HS-5 (cell line): ENCODE measurements at regions not wholly inside any gene's neighbourhood (a gene's known extent, or its start where the extent isn't known, plus 50 kb on each side); places are given as distances from the start of the nearest gene placed in this dataset.

Experiments used
- DNase-seq: peaks from one replicate; pipeline ENCODE4 v3.0.0-alpha.2; 2012; ENCODE audit warnings: low read depth

DNA sequence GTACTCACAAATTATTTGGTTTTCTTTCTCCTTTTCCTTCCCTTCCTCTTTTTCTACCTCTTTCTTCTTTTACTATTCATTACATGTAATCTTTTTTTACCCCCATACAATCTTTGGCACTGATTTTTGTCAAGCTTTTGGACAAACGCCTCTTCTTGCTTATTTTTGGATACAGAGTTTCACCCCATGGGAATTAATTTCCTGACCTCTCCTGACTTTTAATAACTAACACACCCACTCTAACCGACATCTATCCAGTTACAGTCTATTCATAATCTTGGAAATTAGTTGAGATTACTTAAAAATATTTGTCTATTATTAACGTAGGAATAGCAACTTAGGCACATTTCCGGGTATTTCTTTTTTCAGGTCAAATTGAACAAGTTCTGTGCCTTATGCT, 101.2 kb downstream of the HDGFL1 start:
- DNase-seq, result no peak

DNA sequence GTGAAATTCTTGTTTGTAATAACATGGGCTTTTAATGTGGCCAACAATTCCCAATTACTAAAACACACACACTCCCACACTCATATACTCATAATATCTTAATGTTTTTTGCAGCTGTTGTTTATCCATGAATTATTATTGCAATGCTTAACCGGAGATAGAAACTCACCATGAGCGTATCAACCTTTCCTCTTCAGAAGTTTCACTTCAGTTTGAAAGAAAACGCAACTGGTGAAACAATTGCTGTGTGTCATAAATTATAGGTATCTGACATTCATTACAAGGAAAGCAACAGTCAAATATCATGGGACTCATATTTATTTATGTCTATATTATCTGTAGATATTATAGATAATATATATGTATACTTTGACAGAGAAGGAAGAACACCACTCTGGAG, 104.1 kb downstream of the HDGFL1 start:
- no peak for DNase-seq

DNA sequence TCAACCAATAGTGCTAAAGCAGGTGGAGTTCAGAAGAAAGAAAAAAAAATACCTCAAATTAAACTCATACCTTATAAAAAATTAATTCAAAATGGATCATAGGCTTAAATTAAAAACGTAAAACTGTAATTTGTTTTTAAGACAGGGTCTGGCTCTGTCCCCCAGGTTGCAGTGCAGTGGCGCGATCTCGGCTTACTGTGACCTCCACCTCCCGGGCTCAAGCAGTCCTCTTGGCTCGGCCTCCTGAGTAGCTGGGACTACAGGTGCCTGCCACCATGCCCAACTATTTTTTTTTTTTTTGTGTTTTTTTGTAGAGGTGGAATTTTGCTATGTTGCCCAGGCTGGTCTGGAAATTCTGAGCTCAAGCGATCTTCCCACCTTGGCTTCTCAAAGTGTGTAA, 111.6 kb downstream of the HDGFL1 start:
- DNase-seq, result no peak

DNA sequence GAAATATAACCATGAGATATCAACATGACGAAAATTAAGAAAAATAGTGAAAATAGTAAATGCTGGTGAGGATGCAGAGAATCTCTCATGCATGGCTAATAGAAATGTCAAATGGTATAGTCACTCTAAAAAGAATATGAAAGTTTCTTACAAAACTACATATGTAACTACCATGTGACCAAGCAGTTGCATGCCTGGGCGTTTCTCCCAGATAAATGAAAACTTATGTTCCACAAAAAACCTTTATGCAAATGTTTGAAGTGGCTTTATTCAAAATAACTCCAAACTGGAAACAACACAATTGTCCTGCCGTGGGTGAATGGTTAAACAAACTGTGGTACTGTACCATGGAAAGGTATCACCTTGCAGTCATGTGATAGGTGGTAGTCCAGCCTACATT, 112.4 kb downstream of the HDGFL1 start:
- no peak for DNase-seq

DNA sequence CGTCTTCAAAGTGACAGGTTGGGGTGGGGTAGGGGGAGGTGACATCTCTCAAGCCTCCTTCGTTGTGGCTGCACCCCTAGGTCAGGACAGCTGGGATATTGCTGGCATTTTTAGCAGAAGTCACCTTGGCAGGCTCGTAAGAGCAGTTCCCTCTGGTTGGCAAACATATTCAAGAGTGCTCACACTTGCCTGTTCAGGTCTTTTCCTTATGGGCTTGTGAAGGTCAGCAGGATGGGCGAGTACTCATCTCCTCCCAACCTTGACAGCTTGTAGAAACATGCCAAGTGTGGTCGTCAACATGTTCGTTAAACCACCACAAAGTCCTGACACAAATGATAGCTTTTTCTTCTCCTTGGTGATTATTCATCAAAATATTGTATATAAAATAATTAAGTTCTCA, 113.6 kb downstream of the HDGFL1 start:
- no peak for DNase-seq

DNA sequence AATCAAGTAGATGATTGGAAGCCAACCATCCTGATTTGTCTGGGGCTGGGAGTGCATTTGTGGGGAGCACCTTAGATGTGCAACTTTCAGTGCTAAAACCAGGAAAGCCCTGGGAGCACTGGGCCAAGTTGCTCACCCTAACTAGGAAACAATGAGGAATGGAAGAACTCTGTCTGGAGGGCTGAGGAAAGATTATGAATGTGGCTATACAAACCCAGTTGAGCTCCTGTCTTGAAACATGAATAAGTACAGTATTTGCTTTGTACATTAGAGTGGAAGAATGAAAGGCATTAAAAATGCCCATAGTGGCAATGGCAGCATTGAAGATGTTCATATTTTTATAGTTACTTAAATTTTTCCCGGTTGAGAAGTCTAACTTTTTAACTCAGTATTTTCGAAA, 121.1 kb downstream of the HDGFL1 start:
- DNase-seq, result no peak

DNA sequence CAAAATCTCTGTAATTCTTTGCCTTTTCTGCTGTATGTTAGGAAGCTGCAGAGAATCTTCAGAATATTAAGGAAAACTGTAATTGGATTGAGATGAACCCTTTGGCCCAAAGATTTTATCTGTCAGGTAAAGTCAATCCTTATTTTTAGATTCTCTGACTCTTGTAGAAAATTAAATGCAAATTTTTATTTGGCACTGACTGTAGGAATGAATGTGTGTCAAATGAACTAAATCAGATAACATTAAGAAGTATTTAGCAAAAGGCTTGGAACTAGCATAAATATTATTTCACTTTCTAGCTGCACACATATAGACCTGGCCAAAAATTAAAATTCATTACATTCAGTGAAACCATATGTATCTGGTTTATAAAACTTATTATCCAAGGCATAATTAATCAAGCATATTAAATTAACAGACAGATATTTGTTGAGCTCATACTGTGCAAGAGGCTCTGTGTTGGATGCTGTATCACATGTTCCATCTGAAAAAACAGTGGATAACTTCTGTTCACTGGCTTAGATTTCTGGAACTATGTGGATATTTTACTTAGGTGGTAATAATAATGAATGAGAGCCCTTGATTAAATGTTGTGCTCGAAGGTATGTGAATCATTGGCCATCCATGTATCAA, 124.8 kb downstream of the HDGFL1 start:
- DNase-seq, result no peak

DNA sequence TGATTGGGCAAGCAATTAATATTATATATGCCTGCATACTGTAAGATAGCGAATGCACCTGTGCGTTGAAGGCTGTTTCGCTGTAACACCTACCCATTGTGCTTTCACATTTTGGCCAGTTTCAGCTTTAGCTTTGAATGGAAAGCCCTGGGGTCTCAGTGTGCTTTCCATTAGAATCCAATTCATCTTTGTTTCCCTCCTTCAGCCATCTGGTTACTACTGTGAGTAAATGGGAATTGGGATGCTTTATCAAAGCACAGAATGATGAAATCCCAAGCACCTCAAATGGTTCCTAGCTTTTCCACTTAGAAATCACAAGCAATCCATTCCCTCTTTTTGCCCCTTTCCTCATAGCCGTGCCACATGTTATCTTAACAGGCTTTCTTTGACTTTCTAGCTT, 127.1 kb downstream of the HDGFL1 start:
- no peak for DNase-seq

DNA sequence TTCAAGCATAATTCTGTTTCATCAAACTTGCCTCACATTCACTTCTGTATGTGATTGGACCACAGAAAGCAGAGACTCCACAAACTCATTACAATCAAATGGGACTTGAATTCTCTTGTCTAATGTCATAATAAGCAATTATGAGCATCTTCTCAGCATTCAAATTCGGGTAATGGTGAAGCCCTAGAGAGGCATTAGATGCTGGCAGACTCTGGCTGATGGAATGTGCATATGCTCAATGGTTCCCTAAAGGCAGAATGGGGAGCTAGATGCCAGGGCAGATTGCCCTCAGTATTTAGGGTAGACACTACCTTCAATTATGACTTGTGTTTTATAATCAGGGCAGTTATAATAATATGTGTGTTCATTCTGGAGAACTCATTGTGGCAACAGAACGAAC, 127.9 kb downstream of the HDGFL1 start:
- DNase-seq, result no peak

DNA sequence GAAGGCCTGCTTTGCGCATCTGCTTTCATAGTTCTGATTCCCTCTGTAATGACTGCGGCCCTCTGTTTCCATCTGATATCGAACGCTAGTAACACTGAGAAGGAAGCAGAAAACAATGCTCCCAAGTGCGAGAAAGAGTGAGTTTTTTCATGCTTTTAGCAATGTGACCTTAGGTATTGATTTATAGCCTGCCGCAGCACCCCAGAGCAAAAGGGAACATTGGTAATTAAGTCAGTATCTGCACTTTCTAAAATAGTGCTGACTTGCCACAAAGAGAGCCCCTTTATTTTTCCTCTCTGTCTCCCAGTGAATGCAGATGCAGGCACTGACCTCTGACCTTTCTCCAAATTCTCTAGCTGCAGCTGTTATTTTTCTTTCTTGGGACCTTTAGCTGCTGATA, 129.8 kb downstream of the HDGFL1 start:
- no peak for DNase-seq

DNA sequence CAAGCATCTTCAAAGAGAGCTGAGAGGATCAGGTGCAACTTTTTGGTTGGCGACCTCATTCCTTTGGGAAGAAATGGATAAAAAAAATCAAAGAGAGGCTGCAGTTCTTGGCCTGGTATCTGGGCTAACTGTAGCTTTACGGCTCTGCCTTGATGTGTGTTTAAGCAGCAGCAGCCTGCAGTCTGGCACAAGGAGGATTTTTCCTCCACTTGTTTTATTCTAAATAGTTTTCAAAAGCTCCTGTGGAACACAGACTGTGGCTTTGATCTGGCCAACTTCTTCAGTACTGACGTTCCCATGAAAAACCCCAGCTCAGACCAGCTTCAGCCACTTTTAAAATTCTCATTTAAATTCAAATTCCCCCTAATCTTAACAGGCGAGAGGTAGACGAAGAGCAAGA, 137.3 kb downstream of the HDGFL1 start:
- no peak for DNase-seq

DNA sequence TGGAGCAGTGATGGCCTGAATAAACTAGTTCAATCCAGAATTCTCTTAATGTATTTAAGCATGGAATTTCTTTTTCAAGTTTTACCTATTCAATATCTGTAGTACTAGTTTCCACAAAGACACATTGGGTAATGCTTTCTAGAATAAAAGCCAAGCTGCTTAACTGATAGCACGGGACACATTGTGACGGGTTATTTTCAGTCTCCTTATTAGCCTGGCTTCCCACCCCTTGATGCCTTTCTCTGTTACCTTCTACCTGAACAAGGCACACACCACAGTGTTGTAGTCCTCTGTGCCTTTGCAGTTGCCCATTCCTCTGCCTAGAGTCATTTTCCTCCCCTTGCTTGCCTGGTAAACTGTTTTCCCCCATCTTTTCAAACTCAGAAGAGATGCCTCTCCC, 139.1 kb downstream of the HDGFL1 start:
- no peak for DNase-seq

DNA sequence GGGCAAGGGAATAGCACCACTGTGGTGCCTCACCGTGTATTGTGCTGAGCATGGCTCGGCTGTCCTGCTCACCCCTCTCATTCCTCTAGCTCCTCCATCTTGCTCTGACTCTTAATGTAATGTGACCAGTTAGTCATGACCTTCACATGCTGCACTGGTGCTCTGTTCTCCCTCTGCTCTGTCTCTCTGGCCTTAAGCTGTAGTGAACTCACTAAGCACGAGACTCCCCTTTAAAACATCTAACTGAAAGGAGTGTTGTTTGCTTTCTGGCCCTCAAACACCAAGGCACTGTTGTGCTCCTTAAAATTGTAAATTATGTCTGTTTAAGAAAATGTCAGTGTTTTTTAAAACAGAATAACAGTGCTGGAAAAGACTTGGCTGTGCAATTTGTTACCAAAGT, 140.4 kb downstream of the HDGFL1 start:
- DNase-seq, result no peak

DNA sequence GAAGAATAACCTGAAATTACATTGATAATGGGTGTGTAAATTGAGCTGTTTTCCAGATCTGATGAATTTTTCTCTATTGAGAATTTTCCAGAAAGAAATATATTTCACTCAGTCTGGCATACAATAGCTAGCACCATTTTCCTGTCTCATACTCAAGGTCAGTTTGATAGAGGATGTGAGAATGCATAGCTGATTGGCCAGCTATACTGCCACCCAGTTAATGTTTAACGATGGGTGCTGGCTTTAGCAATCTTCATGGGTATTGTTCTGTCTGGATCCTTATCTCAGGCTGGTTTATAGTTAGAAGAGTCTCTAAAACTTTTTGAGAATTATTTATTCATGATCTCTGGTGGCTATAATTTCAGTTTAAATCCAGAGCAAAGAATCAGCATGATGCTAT, 147.4 kb downstream of the HDGFL1 start:
- no peak for DNase-seq

DNA sequence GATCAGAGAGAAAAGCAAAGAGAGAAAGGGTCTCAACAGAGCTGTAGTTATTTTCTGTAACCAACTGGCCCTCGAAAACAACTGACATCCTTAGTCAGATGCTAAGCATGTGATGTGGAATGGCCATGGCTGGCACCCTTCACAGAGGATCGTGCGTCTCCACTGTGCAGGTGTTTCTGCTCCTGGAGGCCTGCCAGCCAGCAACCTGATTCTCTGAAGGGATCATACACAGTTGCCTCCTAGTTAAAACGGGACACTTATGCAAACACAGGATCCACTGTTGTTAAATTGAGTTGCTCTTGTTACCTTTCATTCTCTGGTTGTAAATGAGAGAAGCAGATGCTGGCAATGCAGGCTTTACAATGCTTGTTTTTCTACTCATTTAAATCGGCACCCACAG, 148.5 kb downstream of the HDGFL1 start:
- no peak for DNase-seq

DNA sequence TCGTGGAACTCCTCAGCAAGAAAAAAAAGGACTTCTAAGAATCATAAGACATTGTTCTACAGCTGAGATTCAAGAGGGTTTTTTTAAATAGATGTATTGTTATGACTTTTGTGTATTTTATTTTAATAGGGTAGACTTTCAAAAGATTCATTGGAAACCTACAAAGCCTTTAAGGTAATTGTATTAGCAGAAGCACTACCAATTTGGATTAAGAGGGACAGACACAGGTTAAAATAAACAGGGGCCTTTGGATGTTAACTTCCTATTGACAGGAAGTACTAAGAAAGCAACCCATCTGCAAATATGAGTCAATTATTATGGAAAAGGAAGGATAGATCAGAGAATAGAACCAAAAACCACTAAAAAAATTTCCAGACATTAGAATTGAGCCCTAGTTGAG, 153.5 kb downstream of the HDGFL1 start:
- no peak for DNase-seq

DNA sequence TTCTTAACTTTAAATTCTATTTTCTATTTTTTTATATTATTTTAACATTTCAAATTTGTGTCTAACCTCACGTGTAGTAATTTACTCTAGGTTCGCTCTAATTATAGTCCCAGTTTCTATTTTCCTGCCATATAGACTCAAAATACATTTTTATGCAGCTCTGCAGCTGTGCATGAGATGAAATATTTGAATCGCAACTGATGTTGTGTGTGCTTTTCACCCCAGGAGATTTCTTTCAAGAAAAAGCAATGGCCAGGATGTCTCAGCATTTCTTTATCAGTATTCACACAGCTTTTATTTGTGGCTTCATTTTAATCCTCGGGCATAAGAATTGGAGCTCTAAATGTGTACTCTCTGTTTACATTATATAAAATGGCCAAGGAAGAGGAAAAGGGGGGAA, 157.6 kb downstream of the HDGFL1 start:
- no peak for DNase-seq

DNA sequence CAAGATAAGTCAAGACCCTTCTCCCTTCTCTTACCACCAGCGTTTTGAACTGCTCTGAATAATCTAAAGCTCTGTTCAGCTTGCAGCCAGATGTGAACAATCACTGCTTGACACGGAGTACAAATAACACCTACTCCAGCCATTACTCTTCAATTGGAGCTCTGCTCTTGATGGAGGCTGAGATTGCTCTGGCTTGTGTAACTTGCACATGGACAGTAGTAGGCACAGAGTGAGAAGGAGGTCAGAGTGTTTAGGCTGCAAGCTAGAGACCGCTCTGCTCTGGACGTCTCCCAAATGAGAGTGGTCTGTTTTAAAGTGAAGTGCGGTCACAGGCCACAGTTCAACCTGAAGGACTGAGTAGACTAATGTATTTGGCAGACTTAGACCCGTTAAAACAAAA, 158.3 kb downstream of the HDGFL1 start:
- DNase-seq, result no peak

DNA sequence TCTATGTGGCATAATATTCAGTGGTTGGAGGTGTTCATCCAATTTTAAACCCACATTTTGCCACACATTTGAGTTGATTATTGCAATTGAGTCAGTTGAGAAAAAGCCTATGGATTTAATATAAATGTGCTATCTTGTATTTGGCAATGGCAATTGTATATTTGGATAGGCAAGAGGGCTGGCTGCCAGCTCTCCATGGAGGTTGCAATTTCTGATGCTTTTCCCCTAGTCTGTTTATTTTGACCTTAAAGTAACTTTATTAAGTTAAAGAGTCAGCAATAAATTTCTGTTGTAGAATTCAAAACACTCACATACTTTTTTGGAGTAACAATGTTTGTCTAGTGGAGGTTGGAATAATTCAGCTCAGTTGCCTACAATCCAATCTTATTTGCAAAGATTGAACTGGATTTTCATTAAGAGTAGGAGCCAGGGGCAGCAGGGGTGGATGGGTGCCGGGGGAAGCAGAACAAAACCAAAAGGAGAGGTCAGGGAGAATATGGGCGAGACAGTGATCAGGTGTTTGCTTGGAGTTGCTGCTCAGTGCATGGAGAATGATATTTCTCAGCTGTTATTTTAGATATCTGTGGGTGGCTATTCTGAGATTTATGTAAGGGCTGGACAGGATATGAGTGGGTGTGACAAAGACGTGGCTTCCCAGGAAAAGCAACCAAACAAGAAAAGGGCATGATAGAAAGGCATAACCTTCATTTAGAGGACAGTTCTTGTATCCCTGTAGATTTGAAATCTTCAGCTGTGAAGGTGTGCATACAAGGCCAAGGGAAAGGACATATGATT, 163.0 kb downstream of the HDGFL1 start:
- no peak for DNase-seq

DNA sequence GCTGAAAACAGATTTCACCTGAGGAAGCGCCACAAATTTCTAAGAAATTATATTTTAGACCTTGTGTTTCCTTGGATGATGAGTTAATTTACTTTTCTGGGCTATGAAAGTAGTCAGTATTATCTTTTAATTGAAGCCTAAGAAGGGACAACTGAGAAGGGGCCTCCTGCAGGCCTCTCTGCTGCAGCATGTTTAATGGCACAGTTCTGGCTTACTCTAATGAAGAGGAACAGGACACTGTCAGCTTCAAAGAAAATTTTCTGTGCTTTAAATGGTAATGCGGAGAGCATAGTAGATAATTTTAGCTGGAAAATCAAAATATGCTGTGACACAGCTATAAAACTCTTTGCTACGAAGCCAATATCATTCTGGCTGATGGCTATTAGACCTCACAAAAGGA, 167.4 kb downstream of the HDGFL1 start:
- DNase-seq, result no peak

DNA sequence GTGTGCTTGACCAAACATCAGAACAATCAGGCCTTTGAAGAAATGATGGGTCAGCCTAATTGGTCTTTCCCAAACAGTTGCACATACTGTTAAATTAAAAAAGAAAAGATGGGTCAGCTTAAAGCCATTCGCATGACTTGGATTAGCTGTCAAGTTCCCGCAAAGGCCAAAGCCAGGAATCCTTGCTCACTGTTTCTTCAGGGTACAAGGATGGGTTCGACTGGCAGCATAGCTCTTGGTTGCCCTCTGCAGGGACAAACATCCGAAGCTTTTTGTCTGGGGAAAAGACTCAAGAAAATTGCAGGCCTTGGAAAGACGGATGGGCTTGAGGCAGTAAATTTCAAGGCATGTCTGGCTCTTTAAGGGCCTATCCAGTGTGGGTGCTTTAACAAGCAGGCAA, 168.0 kb downstream of the HDGFL1 start:
- DNase-seq, result no peak

DNA sequence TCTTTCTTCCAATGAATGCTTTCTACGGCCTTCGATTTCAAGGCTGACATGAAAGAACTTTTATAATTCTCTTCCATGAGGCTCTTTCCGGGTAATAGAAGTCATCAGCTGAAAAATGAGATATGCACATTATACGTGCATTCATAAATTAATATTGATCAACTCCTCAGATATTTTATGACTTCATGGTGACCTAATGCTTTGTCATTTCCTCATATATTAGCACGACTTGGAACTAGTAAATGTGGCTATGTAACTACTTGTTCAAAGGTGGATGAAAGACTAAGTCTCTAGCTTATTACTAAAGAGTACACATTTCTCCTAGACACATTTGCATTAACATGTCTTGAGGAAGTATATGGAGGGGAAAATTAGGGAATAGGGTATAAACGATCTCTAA, 168.8 kb downstream of the HDGFL1 start:
- no peak for DNase-seq

DNA sequence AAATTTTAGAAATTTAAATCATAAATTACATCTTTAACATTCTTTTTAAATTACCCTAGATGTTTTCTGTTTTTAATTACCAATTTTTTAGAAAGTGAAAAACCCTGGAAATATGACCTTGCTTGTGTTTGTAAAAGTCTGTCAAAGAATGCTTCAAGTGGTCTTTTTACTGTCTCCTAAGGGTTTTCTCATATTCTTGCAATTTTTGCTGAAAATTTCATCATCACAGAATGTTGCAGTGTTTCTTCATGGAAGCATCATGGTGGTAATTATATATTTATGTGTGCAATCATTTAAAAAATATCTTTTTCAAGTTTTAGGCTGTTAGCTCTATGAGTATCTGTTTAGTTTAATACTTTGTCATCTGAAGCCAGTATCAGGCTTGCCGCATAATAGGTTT, 178.2 kb downstream of the HDGFL1 start:
- no peak for DNase-seq

DNA sequence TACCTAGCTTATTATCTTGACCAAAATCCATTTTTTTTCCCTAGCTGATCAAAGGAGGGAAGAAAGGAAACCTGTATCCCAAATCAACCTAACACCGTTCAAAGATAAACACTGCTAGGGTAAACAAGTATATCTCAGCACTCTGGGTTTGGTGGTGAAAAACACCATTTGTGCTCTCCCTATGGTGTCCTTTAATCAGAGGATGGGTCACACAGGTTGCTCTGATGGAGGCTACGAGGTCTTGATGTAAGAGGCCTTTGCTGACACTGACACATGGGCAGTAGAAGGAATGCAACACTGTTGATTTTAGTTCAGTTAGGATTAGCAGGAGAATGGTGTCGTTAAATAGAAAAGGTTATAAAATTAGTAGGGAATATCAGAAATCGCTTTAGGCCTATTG, 179.3 kb downstream of the HDGFL1 start:
- no peak for DNase-seq
